H9 (cell line): ENCODE measurements at regions not wholly inside any gene's neighbourhood (a gene's known extent, or its start where the extent isn't known, plus 50 kb on each side); places are given as distances from the start of the nearest gene placed in this dataset.

ENCODE experiments used
- DNase-seq: peaks from one replicate; pipeline ENCODE4 v3.0.0-alpha.2; 2017
- H2AFZ ChIP-seq: one replicate; pipeline ENCODE4 v1.6.1; 2013; ENCODE audit warnings: mild to moderate bottlenecking, low read length, control low read depth, moderate library complexity
- H2AK5ac ChIP-seq: 2 replicates; pipeline ENCODE4 v1.6.1; 2013; ENCODE audit warnings: low read length, control low read depth, mixed read lengths; ENCODE audit not compliant: insufficient read length
- H2BK120ac ChIP-seq: one replicate; pipeline ENCODE4 v1.6.1; 2013; ENCODE audit warnings: low read depth, mild to moderate bottlenecking, low read length, control low read depth, inconsistent platforms; ENCODE audit not compliant: poor library complexity, severe bottlenecking
- H2BK12ac ChIP-seq: 2 replicates; pipeline ENCODE4 v1.6.1; 2013; ENCODE audit warnings: low read length, control low read depth, mixed read lengths, low read depth; ENCODE audit not compliant: insufficient read length
- H2BK15ac ChIP-seq: 2 replicates; pipeline ENCODE4 v1.6.1; 2013; ENCODE audit warnings: low read depth, low read length, control low read depth
- H2BK20ac ChIP-seq: one replicate; pipeline ENCODE4 v1.6.1; 2013; ENCODE audit warnings: low read depth, mild to moderate bottlenecking, low read length, control low read depth, inconsistent platforms; ENCODE audit not compliant: poor library complexity, severe bottlenecking
- H2BK5ac ChIP-seq: 2 replicates; pipeline ENCODE4 v1.6.1; 2013; ENCODE audit warnings: low read length, control low read depth, mixed read lengths; ENCODE audit not compliant: insufficient read length
- H3K14ac ChIP-seq: 2 replicates; pipeline ENCODE4 v1.6.1; 2013; ENCODE audit warnings: low read length, control low read depth; ENCODE audit not compliant: insufficient read depth
- H3K18ac ChIP-seq: 2 replicates; pipeline ENCODE4 v1.6.1; 2013; ENCODE audit warnings: low read depth, mild to moderate bottlenecking, mixed read lengths, low read length, control low read depth; ENCODE audit not compliant: insufficient read length
- H3K23ac ChIP-seq: 2 replicates; pipeline ENCODE4 v1.6.1; 2013; ENCODE audit warnings: low read length, control low read depth, mixed read lengths, low read depth; ENCODE audit not compliant: insufficient read length
- H3K23me2 ChIP-seq: 2 replicates; pipeline ENCODE4 v1.6.1; 2013; ENCODE audit warnings: low read depth, mild to moderate bottlenecking, mixed read lengths, low read length, control low read depth; ENCODE audit not compliant: insufficient read length, poor library complexity, severe bottlenecking
- H3K27ac ChIP-seq: 2 replicates; pipeline ENCODE4 v1.5.1; 2013; ENCODE audit warnings: low read length, control low read depth, mixed read lengths, low read depth; ENCODE audit not compliant: insufficient read length
- H3K27me3 ChIP-seq: 2 replicates; pipeline ENCODE4 v1.6.1; 2013; ENCODE audit warnings: low read length, control low read depth, inconsistent platforms; ENCODE audit not compliant: insufficient read depth
- H3K4ac ChIP-seq: 2 replicates; pipeline ENCODE4 v1.6.1; 2013; ENCODE audit warnings: low read depth, mild to moderate bottlenecking, control low read depth, inconsistent platforms, low read length, moderate library complexity
- H3K4me1 ChIP-seq: 2 replicates; pipeline ENCODE4 v1.6.1; 2013; ENCODE audit warnings: low read length, control low read depth, inconsistent platforms; ENCODE audit not compliant: insufficient read depth
- H3K4me2 ChIP-seq: 2 replicates; pipeline ENCODE4 v1.6.1; 2013; ENCODE audit warnings: low read length, control low read depth, mixed read lengths; ENCODE audit not compliant: insufficient read length, insufficient read depth
- H3K56ac ChIP-seq: 2 replicates; pipeline ENCODE4 v1.6.1; 2013; ENCODE audit warnings: low read depth, mild to moderate bottlenecking, mixed read lengths, low read length, control low read depth; ENCODE audit not compliant: insufficient read length
- H3K79me1 ChIP-seq: 2 replicates; pipeline ENCODE4 v1.6.1; 2013; ENCODE audit warnings: low read depth, mild to moderate bottlenecking, moderate library complexity, low read length, control low read depth, inconsistent platforms; ENCODE audit not compliant: insufficient read depth, poor library complexity, severe bottlenecking
- H3K79me2 ChIP-seq: 2 replicates; pipeline ENCODE4 v1.6.1; 2013; ENCODE audit warnings: low read length, control low read depth, inconsistent platforms; ENCODE audit not compliant: insufficient read depth
- H3K9ac ChIP-seq: 2 replicates; pipeline ENCODE4 v1.6.1; 2013; ENCODE audit warnings: low read length, control low read depth, mixed read lengths; ENCODE audit not compliant: insufficient read length; ENCODE audit errors: extremely low read depth
- H3K9me3 ChIP-seq: one replicate; pipeline ENCODE4 v1.6.1; 2013; ENCODE audit warnings: low read depth, low read length, inconsistent platforms; ENCODE audit not compliant: control insufficient read depth
- H3T11ph ChIP-seq: one replicate; pipeline ENCODE4 v1.6.1; 2013; ENCODE audit warnings: mild to moderate bottlenecking, low read length, control low read depth, inconsistent platforms
- H4K20me1 ChIP-seq: one replicate; pipeline ENCODE4 v1.6.1; 2013; ENCODE audit not compliant: control insufficient read depth, insufficient read length, insufficient read depth
- H4K5ac ChIP-seq: 2 replicates; pipeline ENCODE4 v1.6.1; 2013; ENCODE audit warnings: low read depth, mild to moderate bottlenecking, mixed read lengths, low read length, control low read depth; ENCODE audit not compliant: insufficient read length
- H4K8ac ChIP-seq: replicated peaks from 2 replicates; pipeline ENCODE4 v1.6.1; 2013; ENCODE audit warnings: low read length, control low read depth, mixed read lengths, low read depth; ENCODE audit not compliant: insufficient read length
- H4K91ac ChIP-seq: 2 replicates; pipeline ENCODE4 v1.6.1; 2013; ENCODE audit warnings: low read depth, mild to moderate bottlenecking, moderate library complexity, mixed read lengths, low read length, control low read depth; ENCODE audit not compliant: insufficient read length
- H3K27ac Mint-ChIP-seq, 3 experiments: 2 replicates in 2 of 3; 3 replicates in 1 of 3; pipeline ENCODE4 v1.8.0; 2020 to 2021; ENCODE audit warnings: mixed read lengths in 3 of 3, mild to moderate bottlenecking in 1 of 3, moderate library complexity in 1 of 3
- H3K27me3 Mint-ChIP-seq: 2 replicates; pipeline ENCODE4 v1.8.0; 2021; ENCODE audit warnings: low read depth, mild to moderate bottlenecking, moderate library complexity, mixed read lengths
- H3K36me3 Mint-ChIP-seq, 3 experiments: 2 replicates in 2 of 3; 3 replicates in 1 of 3; pipeline ENCODE4 v1.8.0; 2020 to 2021; ENCODE audit warnings: low read depth in 3 of 3, mixed read lengths in 3 of 3; ENCODE audit not compliant: insufficient read depth in 1 of 3
- H3K4me1 Mint-ChIP-seq, 2 experiments: 2 replicates each; pipeline ENCODE4 v1.8.0; 2020; ENCODE audit warnings: mixed read lengths in 2 of 2
- H3K4me3 Mint-ChIP-seq, 2 experiments: 2 replicates in 1 of 2; 3 replicates in 1 of 2; pipeline ENCODE4 v1.8.0; 2020 to 2021; ENCODE audit warnings: mild to moderate bottlenecking in 2 of 2, mixed read lengths in 2 of 2, moderate library complexity in 1 of 2
- H3K9me3 Mint-ChIP-seq, 2 experiments: 2 replicates in 1 of 2; 3 replicates in 1 of 2; pipeline ENCODE4 v1.8.0; 2020; ENCODE audit warnings: mild to moderate bottlenecking in 2 of 2, mixed read lengths in 2 of 2, moderate library complexity in 1 of 2
- WGBS: extraction: QIAGEN DNeasy Blood & Tissue Kit; methylation state at CpG from one replicate; pipeline ENCODE4 v1.1.7; 2013; ENCODE audit warnings: missing lambda C conversion rate, low lambda C conversion rate, mixed read lengths; ENCODE audit not compliant: insufficient read length; ENCODE audit errors: extremely low coverage; 5-methylcytosine and 5-hydroxymethylcytosine counted together
- TF ChIP-seq, protein P1 (sequence below): fragments of 200-600 bp; sonication (generic); conservative IDR thresholded peaks from 3 replicates; pipeline ENCODE4 v1.8.0; 2021; ENCODE audit warnings: antibody characterized with exemption, mild to moderate bottlenecking

DNA sequence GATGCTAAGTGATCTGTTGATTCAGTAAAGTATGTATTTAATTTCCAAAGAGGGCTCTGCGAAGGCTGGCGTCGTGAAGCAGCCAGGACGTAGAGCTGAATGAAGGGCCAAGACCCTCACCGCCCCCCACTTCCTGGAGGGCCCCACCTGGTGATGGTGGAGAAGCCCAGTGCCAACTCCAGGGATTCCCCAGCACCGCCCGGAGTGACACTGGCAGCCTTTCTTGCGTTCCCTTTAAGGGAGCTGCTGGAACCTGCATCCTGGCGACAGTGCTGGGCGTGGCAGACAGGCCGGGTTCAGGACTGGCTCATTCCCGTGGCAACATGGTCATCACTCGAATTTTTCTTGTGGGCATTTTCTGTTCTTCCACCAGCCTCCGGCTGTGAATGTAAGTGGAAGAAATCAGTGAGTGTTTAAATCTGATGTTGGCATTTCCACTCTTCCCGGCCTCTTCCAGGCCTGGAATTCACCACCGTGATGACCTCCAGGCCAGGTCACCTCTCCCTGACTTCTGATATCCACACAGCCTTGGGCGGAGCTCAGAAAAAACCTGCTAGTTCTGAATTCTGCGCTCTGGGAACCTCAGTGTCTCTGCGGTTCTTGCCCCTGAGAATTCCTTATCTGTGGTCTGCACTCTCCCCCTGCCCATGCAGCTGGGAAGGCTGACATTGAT lies 57.4 kb upstream of the DACT2 start:
- H3K36me3 Mint-ChIP-seq: peaks cover 6 to 33% (median 7%) of the 10 kb centered on the region in 3 experiments
- H2BK5ac ChIP-seq: no peak overlapping the region
- H3K27me3 ChIP-seq: no peaks in the 10 kb centered on the region
- H2AFZ ChIP-seq: no peak overlapping the region
- H3K9ac ChIP-seq: no peak overlapping the region
- peaks cover 37 to 38% of the 10 kb centered on the region in 2 experiments for H3K9me3 Mint-ChIP-seq
- no peak overlapping the region for H2AK5ac ChIP-seq
- no peak overlapping the region for H3K18ac ChIP-seq
- H3K27ac ChIP-seq: no peak overlapping the region
- no peak overlapping the region for H3K4me3 Mint-ChIP-seq
- H3K4me1 Mint-ChIP-seq: peaks cover 10 to 12% of the 10 kb centered on the region in 2 experiments
- H3K4me1 ChIP-seq: no peaks in the 10 kb centered on the region
- H3K14ac ChIP-seq: no peak overlapping the region
- H2BK20ac ChIP-seq: no peak overlapping the region
- H3K9me3 ChIP-seq: no peaks in the 10 kb centered on the region
- no peak for DNase-seq
- H3K56ac ChIP-seq: no peak overlapping the region
- no peak overlapping the region for H3K4me2 ChIP-seq
- no peaks in the 10 kb centered on the region for H3K79me1 ChIP-seq
- H2BK12ac ChIP-seq: no peak overlapping the region
- no peak overlapping the region for H2BK15ac ChIP-seq
- H3K79me2 ChIP-seq: no peaks in the 10 kb centered on the region
- no peak overlapping the region for H3K23ac ChIP-seq
- no peak overlapping the region for H3K4ac ChIP-seq
- H4K91ac ChIP-seq: no peak overlapping the region
- H2BK120ac ChIP-seq: no peak overlapping the region
- H3K27ac Mint-ChIP-seq: no peak overlapping the region
- WGBS: no CpG with 5 or more reads among the region's 19 CpGs
- no peak overlapping the region for H4K5ac ChIP-seq
- H4K8ac ChIP-seq: no peak overlapping the region
- no peak overlapping the region for H3T11ph ChIP-seq
- TF ChIP-seq, protein P1, sequence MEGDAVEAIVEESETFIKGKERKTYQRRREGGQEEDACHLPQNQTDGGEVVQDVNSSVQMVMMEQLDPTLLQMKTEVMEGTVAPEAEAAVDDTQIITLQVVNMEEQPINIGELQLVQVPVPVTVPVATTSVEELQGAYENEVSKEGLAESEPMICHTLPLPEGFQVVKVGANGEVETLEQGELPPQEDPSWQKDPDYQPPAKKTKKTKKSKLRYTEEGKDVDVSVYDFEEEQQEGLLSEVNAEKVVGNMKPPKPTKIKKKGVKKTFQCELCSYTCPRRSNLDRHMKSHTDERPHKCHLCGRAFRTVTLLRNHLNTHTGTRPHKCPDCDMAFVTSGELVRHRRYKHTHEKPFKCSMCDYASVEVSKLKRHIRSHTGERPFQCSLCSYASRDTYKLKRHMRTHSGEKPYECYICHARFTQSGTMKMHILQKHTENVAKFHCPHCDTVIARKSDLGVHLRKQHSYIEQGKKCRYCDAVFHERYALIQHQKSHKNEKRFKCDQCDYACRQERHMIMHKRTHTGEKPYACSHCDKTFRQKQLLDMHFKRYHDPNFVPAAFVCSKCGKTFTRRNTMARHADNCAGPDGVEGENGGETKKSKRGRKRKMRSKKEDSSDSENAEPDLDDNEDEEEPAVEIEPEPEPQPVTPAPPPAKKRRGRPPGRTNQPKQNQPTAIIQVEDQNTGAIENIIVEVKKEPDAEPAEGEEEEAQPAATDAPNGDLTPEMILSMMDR: no peak
- no peaks in the 10 kb centered on the region for H3K23me2 ChIP-seq
- H3K27me3 Mint-ChIP-seq: peaks cover 1% of the 10 kb centered on the region; the same call in 1 of the 2 replicates
- no peaks in the 10 kb centered on the region for H4K20me1 ChIP-seq
